SH-SY5Y (cell line): ENCODE measurements at regions not wholly inside any gene's neighbourhood (a gene's known extent, or its start where the extent isn't known, plus 50 kb on each side); places are given as distances from the start of the nearest gene placed in this dataset.

Experiments
- GATA2 ChIP-seq: IDR thresholded peaks from 2 replicates; pipeline ENCODE4 v1.6.1; 2011; ENCODE audit warnings: mild to moderate bottlenecking, low read depth, low read length
- GATA3 ChIP-seq: IDR thresholded peaks from 2 replicates; pipeline ENCODE4 v1.6.1; 2011; ENCODE audit warnings: low read depth, mild to moderate bottlenecking, low read length, moderate library complexity

DNA sequence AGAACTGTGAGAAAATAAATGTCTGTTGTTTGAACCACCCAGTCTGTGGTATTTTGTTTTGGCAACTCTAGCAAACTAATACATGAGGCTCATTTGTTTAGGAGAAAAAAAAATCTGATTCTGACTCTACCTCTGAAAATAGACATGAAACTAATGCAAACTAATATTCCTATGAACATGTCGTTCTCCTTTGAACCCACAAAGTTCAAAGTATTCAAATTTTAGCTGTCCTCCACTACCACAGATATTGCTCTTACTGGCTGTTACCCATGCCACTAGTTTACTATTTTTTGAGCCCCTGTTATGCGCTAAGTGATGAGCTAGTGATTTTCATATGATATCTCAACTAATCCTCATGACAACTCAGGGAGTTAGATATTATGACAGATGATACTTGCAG, 58.8 kb upstream of the ZNF804B start:
- TF ChIP-seq GATA2 = no peak
- TF ChIP-seq GATA3 = no peak

DNA sequence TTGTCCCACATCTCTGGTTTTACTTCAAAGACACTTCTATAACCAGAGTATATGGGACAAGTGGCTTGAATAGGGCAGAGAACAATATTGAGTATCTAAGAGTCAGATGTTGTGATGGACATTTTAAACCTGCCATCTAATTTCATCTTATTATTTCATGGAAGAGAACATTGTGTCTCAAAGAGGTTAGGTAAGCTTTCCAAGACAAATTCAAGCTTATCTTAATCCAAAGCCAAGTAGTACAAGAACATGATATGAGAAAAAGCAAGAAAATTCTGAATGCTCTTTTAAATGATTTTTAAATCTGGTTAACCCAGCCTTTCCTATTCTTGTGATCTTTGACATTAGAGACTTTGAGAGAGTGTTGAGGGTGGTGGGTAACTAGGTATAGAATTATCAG, 65.3 kb upstream of the ZNF804B start:
- no peak for TF ChIP-seq GATA3
- no peak for TF ChIP-seq GATA2

DNA sequence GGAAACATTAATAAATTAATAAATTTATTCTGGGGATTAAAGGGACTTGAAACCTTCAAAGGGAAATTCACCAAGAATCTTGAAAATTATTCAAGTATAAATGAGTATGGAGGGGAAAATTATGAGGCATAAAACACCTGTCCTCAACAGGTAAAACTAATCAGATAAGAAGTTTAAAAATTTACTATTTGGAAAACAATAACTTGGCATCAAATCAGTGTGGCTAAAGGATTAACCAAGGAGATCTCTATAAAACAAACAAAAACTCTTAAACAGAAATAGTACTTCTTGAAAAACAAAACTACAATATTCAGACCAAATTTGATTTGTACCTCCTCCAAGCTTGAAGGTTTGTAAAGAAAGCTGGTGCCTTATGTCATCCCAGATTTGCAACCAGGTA, 66.4 kb upstream of the ZNF804B start:
- no peak for TF ChIP-seq GATA2
- TF ChIP-seq GATA3 = no peak

DNA sequence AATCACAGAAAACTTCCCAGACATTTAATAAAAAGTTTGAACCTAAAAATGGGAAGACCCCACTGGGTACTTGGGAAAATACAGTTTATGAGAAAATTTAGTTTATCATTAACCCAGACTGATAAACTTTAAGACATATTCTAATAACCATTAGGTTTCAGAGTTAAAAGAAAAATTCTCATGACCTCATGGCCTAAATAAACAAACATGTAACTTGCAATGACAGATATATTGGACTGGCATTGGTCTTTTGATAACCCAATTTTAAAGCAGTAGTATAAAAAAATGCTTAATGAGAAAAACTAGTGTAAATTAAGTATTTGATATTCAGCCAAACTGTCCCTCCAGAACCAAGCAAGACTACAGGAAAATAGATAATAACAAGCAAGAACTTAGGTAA, 67.0 kb upstream of the ZNF804B start:
- no peak for TF ChIP-seq GATA2

DNA sequence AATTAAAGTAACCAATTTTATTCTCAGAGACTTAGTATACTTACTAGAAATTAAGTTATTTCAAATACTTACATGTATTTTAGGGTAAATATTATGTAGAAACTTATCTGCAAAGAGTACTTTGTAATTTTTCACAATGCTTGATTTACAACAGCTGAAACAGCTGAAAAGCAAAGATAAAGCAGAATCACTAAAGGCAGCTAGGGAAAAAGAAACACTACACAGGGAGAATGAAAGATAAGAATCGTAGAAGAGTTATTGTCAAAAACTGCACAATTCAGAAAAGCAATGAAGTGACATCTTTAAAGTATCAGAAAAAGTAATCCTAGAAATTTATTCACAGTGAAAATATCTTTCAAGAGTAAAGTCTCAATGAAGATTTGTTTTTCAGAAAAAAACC, 69.7 kb upstream of the ZNF804B start:
- TF ChIP-seq GATA2 = no peak
- no peak for TF ChIP-seq GATA3

DNA sequence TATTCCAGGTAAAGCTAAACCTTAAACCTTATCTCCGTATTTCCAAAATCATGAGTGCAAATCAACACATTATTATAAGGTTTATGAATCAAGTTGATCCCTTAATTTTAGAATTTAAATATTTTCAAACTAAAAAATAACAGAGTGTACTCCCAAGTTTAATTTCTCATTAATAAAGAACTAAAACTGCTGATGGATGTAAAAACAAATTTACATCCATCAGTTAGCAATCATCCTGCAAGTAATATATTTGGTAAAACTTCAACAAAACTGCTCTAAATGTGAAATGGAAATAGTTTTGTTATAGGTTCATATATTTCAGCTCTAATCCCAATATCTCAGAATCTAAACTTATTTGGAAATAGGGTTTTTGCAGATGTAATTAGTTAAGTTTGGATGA, 71.3 kb upstream of the ZNF804B start:
- TF ChIP-seq GATA3 = no peak
- no peak for TF ChIP-seq GATA2

DNA sequence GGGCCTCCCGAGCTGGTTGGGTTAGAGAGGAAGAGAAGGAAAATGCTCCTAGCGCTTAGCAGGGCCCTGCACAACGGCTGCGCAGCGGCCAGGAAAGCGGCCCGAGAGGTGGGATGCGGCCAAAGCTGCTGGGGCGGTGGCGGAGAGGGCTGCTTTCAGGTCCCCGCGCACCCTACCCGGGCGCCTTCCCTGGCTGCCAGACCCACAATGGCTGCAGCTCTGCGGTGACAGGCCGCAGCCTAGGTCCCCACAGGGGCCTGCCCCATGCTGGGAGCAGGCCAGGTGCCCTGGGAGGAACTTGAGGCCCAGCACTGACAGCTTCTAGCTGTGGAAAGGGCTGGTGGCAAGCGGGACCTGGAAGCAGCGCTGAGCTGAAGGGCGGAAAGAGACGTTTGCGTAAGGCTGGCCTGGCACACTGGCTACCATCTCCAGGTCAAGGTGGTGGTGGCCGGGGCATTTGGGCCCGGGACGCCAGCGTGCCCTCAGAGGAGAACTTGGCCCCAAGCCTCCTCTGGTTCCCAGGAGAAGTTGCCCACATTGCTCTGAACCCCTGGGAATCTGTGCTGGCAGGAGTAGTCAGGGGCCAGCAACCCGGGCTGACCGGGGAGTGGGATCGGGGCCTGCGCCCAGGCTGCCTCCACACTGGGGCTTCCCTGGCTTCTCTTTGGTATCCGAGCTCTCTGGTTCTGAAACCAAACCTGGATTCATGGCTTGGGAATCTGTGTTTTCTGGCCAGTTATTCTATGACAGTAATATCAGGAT, 72.9 kb upstream of the ZNF804B start:
- TF ChIP-seq GATA3 = no peak
- no peak for TF ChIP-seq GATA2

DNA sequence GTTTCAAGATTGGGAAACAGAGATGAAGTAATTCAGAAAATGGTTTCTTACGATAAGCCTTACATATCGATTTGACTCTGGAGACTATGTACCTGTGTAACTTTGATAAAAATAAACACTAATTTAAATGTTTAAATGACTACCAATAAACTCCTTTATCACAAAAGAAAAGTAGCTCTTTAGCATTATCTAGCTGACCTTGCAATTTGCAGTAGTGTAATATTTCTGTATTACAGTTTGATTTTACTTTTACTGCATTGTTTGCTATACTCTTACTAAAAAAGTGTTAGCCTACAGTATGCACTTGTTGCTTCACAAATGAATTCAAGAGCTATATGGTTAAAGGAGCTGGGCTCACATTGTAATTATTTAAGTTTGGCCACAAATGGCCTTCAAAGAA, 77.8 kb upstream of the ZNF804B start:
- no peak for TF ChIP-seq GATA3
- TF ChIP-seq GATA2 = no peak

DNA sequence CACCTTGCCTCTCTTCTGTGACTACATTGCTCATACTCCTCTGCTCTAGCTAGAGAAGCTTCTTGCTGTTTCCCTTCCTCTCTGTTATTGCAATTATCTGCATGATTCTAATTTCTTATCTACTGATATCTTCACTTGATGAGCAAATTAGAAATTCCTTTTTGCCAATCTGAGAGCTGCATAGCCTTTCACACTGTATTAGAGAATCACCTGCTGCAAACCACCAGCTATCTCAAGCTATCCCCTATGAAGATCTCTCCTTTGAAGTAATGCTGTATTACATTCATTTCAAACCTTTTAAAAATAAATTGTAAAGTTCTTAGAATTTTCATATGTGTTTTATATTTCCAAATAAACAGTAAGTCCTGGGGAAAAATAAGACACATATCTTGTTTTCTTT, 89.0 kb upstream of the ZNF804B start:
- TF ChIP-seq GATA3 (no peak), GATA2 (no peak)

DNA sequence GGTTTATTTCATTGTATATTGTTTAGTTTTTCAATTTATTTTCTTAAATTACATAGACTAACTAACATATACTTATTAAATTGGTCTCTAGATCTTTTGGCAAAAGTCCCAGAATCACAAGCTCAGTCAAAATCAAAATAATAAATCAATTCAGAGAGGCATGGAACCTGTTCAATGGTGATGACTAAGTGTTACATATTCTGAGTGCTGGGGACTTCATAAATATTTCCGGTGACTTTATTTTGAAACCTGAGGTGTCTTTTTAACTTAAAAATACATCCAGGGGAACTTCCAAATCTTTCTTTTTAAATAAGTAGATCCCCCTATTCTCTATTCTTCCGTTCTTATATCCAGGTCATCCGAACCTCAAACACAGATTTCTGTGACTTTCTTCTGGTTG, 89.6 kb upstream of the ZNF804B start:
- TF ChIP-seq GATA3 = no peak
- no peak for TF ChIP-seq GATA2

DNA sequence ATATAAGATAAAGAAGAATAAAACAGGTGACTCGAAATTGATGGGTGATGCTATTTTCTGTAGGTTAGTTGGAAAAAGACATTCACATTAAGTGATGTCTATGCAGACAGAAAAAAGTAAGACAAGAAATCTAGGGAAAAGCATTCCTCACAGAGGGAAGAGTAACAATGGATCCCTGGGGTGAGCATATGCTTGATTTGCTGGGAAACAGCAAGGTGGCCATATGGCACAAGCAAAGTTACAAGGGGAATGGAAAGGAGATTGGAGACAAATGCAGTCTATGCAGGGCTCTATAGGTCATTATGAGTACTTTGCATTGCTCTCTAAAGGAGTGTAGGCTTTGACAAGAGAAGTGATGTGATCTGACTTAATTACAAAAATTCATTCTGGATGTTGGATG, 90.9 kb upstream of the ZNF804B start:
- TF ChIP-seq GATA3 (no peak), GATA2 (no peak)

DNA sequence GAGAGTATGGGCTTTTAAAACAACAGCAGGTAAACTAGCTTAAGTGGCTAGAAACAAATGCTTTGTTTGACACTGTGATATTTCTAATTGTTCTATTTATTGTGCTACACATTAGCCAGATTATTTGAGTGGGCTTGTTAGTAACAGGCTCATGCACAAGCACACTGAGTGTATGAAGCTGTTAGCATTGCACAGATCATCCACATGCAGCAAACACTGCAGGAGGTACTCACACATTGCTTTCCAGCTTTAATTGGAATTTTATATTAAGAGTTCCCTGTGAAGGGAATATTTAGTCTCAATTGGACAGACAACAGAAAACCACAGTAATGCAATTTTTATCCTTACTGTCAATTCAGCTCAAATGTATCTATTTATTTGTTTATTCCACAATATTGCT, 92.9 kb upstream of the ZNF804B start:
- TF ChIP-seq GATA3 (no peak), GATA2 (no peak)

DNA sequence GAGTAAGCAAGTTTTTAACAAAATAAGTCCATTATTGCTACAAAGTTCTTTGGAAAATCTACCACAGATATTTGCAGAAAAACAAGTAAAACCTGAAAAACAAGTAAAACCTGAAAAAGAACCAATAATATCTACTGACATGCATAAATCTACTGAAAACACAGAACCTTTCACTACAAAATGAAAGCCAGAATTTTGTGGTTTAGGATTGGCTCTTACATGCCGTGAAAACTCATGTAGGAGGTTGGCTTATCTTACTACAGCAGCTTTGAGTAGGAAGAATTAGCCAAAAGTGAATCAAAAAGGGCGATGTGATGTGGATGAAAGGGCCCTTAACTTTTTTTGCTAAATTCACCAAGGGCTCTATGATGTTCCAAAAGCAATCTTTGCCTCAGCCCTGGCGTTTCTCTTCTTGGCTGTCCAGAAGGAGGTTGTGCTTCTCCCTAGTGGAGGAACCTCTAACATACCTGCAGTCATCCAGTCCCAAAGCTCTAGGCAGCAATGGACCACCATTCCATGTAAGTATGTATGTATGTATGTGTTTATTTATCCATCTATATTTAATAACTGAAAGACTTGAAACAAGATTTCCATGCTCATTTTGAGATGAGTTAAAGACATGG, 93.5 kb upstream of the ZNF804B start:
- TF ChIP-seq GATA3 (no peak), GATA2 (no peak)

DNA sequence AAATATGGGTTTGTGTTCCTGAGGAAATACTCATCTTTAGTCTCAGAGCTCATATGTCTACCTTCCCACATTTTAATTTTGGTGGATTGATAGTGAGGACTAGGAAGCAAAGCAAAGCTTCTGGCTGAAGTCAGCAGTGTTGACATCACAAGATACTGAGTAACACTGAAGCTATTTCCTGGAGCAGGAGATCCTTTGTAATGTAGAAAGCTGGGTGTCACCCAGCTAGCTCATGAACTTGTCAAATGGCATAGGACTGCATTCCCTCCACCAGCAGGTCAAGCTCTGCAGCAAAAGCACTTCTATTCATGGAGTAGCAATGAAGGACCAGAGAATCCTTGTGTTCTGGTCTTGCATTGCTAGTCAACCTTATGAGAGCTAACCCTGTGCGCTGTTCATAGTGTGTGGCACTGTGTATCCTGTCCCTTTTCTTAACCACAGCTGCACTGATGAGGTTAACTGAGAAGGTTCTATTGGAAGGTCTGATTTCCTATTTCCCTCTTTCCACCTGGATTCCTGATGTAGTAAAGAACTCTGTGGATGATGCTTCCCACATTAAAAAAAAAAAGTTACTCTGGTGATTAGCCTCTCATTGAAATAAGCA, 94.8 kb upstream of the ZNF804B start:
- TF ChIP-seq GATA3 (no peak), GATA2 (no peak)

DNA sequence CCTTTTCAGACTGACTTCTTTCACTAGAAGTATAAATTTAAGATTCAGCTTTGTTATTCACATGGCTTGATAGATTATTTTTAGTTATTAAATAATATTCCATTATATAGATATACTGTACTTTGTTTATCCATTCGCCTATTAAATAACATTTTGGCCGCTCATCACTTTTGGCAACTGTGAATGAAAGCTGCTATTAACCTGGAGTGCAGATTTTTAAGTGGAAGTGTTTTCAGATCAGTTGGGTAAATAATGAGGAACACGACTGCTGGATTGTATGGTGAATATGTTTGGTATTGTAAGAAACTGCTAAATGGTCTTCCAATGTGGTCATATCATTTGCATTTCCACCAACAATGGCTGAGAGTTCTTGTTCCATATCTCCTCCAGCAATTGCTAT, 97.6 kb upstream of the ZNF804B start:
- TF ChIP-seq GATA3 = no peak
- no peak for TF ChIP-seq GATA2
